Epithelial cell of esophagus (primary cell): ENCODE measurements at regions not wholly inside any gene's neighbourhood (a gene's known extent, or its start where the extent isn't known, plus 50 kb on each side); places are given as distances from the start of the nearest gene placed in this dataset.

Experiments
- DNase-seq: peaks from one replicate; pipeline ENCODE4 v3.0.0; 2010; ENCODE audit warnings: low read depth
- H3K4me3 ChIP-seq: 2 replicates; pipeline ENCODE4 v1.5.1; 2011; ENCODE audit warnings: mild to moderate bottlenecking, low read length, control low read depth
- TF ChIP-seq, protein P1 (sequence below): IDR thresholded peaks from 2 replicates; pipeline ENCODE4 v1.5.1; 2011; ENCODE audit warnings: low read depth, mild to moderate bottlenecking, low read length, control low read depth, inconsistent platforms; ENCODE audit not compliant: insufficient read depth; ENCODE audit errors: missing control alignments

DNA sequence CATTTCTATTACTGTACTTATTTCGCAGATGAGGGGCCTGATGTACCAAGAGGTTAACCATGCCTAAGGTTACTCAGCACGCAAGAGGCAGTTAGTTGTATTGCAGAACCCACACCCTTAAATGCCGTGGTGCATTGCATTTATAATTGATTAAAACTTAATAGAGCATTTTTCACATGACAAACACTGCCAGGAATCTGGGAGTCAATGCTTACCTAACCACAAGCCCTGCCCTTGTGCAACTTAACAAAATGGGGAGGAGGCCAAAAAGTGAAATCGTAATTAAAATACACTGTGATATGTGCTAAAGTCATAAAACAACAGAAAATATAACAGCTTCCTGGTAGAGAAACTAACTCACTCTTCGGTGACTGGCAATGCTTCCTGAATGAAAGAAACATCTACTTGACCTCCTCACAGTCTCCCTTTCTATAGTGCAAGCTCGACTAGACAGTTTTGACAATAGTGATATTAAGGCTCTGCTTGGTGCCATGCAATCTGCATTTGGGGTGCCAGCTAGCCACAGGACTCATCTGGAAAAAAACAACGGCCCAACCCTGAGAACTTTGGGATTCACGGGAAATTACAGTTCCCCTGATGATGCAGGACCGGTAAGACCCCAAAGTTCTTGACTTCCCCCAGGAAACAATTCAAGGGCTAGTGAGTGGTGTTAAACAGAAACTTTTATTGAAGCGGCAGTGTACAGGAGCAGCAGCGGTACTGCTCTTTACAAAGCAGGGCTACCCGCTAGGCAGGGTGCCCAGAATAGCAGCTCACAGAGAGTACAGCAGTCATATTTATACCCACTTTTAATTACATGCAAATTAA, 612.4 kb downstream of the TNS3 start:
- peak; percentile 67 for DNase-seq
- TF ChIP-seq, protein P1, sequence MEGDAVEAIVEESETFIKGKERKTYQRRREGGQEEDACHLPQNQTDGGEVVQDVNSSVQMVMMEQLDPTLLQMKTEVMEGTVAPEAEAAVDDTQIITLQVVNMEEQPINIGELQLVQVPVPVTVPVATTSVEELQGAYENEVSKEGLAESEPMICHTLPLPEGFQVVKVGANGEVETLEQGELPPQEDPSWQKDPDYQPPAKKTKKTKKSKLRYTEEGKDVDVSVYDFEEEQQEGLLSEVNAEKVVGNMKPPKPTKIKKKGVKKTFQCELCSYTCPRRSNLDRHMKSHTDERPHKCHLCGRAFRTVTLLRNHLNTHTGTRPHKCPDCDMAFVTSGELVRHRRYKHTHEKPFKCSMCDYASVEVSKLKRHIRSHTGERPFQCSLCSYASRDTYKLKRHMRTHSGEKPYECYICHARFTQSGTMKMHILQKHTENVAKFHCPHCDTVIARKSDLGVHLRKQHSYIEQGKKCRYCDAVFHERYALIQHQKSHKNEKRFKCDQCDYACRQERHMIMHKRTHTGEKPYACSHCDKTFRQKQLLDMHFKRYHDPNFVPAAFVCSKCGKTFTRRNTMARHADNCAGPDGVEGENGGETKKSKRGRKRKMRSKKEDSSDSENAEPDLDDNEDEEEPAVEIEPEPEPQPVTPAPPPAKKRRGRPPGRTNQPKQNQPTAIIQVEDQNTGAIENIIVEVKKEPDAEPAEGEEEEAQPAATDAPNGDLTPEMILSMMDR: no peak
- H3K4me3 ChIP-seq: no peak overlapping the region

DNA sequence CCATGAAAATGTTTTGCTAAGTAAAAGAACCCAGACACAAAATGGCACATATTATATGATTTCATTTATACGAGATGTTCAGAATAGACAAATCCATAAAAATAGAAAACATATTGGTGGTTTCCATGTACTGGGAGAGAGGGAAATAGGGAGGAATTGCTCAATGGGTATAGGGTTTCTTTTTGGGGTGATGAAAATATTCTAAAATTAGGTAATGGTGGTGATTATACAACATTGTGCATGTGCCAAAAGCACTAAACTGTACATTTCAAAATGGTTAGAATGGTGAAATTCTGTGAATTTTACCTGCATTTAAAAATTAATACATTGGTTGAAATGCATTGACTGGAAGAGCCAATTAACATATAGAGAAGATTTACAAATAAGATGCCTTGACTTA, 613.9 kb downstream of the TNS3 start:
- H3K4me3 ChIP-seq: no peak overlapping the region
- TF ChIP-seq, protein P1: no peak
- DNase-seq: no peak

DNA sequence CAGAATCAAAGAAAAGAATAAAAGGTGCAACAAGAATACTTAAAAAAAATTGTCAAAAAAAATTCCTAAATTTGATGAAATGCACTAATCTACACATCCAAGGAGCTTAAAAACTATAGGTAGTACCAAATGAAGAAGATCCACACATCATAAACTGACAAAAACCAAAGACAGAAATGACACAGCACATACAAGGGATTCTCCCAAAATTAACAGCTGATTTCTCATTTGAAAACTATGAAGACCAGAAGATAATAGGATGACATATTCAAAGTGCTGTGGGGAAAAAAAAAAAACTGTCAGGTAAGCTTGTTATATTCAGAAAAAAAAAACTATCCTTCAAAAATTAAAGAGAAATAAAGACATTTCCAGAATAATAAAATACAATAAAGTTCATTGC, 618.2 kb downstream of the TNS3 start:
- H3K4me3 ChIP-seq: no peak overlapping the region
- no peak for DNase-seq
- TF ChIP-seq, protein P1: no peak

DNA sequence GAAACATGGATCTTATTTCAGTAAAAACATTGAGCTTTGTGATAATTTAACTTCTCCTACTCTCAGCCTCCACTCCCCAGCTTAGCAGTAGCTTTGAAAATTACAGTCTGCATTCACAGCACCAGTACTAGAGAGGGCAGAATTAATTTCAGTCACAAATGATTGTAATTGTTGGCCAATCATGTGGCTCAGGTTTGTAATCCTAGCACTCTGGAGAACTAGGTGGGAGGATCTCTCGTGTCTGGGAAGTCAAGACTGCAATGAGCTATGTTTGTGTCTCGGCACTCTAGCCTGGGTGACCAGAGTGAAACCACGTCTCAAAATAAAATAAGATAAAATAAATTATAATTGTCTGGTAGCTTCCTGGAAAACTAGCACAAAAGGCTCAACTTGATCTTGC, 620.9 kb downstream of the TNS3 start:
- DNase-seq: no peak
- H3K4me3 ChIP-seq: no peak overlapping the region
- TF ChIP-seq, protein P1: no peak

DNA sequence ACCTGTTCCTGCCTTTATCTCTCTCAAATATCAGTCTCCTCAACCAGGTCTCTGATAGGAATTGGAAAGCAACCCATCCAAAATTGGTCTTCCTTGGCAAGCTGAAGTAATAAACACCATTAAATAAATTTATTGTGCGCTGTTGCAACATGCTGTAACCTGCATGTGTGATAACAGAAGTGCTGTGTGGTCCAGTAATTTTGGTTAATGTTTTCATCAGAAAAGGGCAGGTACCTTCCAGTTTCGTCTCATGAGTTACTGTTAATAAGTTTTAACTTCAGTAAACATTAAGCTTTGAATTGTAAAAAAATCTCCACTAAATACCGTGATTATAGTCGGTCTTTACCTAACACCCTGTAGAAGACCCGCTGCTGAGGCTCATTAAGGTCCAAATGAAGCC, 624.7 kb downstream of the TNS3 start:
- DNase-seq: no peak
- no peak overlapping the region for H3K4me3 ChIP-seq
- TF ChIP-seq, protein P1: no peak

DNA sequence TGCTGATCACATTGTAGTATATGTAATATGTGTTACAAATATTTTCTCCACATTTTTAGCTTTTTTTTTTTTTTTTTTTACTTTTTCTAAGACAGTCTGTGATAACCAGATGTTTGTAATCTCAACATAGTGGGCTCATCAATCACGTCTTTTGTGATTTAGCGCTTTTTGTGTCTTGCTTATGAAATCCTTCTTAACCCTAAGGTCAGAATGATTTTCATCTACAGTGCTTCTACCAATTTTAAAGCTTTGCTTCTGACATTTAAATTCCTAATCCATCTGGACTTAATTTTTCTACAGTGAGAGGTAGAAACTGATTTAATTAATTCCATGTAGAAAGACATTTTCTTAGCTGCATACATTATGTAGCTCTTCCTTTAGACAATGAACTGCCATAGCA, 626.4 kb downstream of the TNS3 start:
- no peak overlapping the region for H3K4me3 ChIP-seq
- TF ChIP-seq, protein P1: no peak
- no peak for DNase-seq

DNA sequence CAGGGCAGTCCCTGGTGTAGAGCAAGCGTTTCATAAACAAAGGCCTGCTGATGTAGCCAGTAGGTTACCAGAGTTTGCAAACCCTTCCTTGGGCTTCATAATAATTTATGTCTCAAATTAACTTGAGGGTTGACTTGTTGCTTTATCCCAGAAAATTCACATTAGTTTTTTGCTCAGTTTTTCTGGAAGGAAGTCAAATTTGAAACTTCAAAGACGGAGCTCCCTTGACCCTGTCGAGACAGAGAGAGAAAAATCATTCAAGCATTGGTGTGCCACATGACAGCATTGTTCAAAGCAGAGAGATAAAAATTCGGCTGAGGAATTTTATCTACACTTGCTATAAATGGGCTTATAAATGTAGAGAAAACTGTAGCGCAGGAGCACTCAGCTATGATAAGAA, 627.7 kb downstream of the TNS3 start:
- TF ChIP-seq, protein P1: no peak
- DNase-seq: no peak
- no peak overlapping the region for H3K4me3 ChIP-seq
